Heart right ventricle (tissue), 16 donors: ENCODE measurements at regions not wholly inside any gene's neighbourhood (a gene's known extent, or its start where the extent isn't known, plus 50 kb on each side); places are given as distances from the start of the nearest gene placed in this dataset.

ENCODE experiments used
- ATAC-seq, 8 donors: fragments of 200-7000 bp; cut with Tn5 transposase; one replicate each; pipeline ENCODE4 v1.9.1; 2020; ENCODE audit warnings: mild to moderate bottlenecking in 8 of 8, moderate library complexity in 8 of 8, moderate number of reproducible peaks in 1 of 8
- DNase-seq, 2 donors: peaks; one replicate each; pipeline ENCODE4 v3.0.0-alpha.2; 2020
- H3K27ac ChIP-seq, 10 donors: fragments of 200-600 bp; sonication (generic) in 2 of 10; one replicate each; pipeline versions ENCODE4 v1.5.0 to v1.8.0; 2020 to 2022; ENCODE audit warnings: mild to moderate bottlenecking in 3 of 10
- H3K27me3 ChIP-seq, 7 donors: fragments of 200-600 bp; one replicate each; pipeline ENCODE4 v1.8.0; 2021 to 2022; ENCODE audit warnings: mild to moderate bottlenecking in 2 of 7
- H3K36me3 ChIP-seq, 9 donors: fragments of 200-600 bp; sonication (generic) in 1 of 9; one replicate each; pipeline versions ENCODE4 v1.5.0 to v1.8.0; 2020 to 2022; ENCODE audit warnings: mild to moderate bottlenecking in 2 of 9
- H3K4me1 ChIP-seq, 9 donors: fragments of 200-600 bp; sonication (generic) in 1 of 9; one replicate each; pipeline versions ENCODE4 v1.5.0 to v1.8.0; 2020 to 2022; ENCODE audit warnings: mild to moderate bottlenecking in 4 of 9
- H3K4me3 ChIP-seq, 10 donors: fragments of 200-600 bp; sonication (generic) in 2 of 10; one replicate each; pipeline versions ENCODE4 v1.5.0 to v1.8.0; 2020 to 2022; ENCODE audit warnings: mild to moderate bottlenecking in 7 of 10, moderate library complexity in 2 of 10
- H3K9me3 ChIP-seq, 11 donors: fragments of 200-600 bp in 10 of 11; sonication (generic) in 2 of 11; one replicate each; pipeline versions ENCODE4 v1.5.0 to v1.8.0; 2013 to 2022; ENCODE audit warnings: mild to moderate bottlenecking in 2 of 11, control low read depth in 1 of 11, moderate library complexity in 1 of 11
- WGBS, 2 donors: extraction: QIAGEN DNeasy Blood & Tissue Kit; methylation state at CpG; one replicate each; pipeline ENCODE4 v1.1.7; 2013; ENCODE audit warnings: inconsistent platforms in 1 of 2; 5-methylcytosine and 5-hydroxymethylcytosine counted together
- intact Hi-C, 10 donors: fragments of 100-400 bp; cut with DNase I; formaldehyde crosslinking; loops; one replicate each; pipeline versions ENCODE4 v1.11.1 to v1.14.2; 2022
- TF ChIP-seq, protein P1 (sequence below), 9 donors: fragments of 200-600 bp; sonication (generic) in 2 of 9; IDR thresholded peaks; one replicate each; pipeline versions ENCODE4 v1.5.0 to v1.8.0; 2021 to 2022; ENCODE audit warnings: antibody characterized with exemption in 9 of 9, mild to moderate bottlenecking in 5 of 9, moderate library complexity in 1 of 9
- donor health status: Arrhythmogenic right ventricular cardiomyopathy.
- donor health status: ischemic (EF 13 %, LVEDD 7.1; RV severe dilation, severe dysfunction).
- donor health status: healthy with polysubstance abuse.
- donor health status: DM: no; HTN: yes; CAD: no.
- donor health status: DM: no; HTN: no; CAD: no.
- donor health status: ischemic (EF 25% LVEDD 6.9; RV normal size, moderate dysfunction).
- donor health status: ischemic (EF 25% LVEDD 5.7; RV mildly dilated, moderate dysfunction).
- donor health status: healthy.
- donor health status: DM: yes; HTN: yes; CAD: no.
- donor health status: Ischemic cardiomyopathy.
- donor health status: ischemic (EF 35%, LVEDD 5.7; RV mildly dilated, moderate dysfunction).
- donor health status: nonischemic (EF 11% LVEDD 7.7; RV severe dilation, severe dysfunction).
- donor health status: DM: yes; HTN: yes; CAD: no.
- donor health status: PGD.
- donor health status: ischemic (EF 29% LVEDD 5.4; RV normal size, mild dysfunction).
- donor health status: nonischemic (EF 23%, LVEDD 6.1; RV moderate dilation, normal function).

DNA sequence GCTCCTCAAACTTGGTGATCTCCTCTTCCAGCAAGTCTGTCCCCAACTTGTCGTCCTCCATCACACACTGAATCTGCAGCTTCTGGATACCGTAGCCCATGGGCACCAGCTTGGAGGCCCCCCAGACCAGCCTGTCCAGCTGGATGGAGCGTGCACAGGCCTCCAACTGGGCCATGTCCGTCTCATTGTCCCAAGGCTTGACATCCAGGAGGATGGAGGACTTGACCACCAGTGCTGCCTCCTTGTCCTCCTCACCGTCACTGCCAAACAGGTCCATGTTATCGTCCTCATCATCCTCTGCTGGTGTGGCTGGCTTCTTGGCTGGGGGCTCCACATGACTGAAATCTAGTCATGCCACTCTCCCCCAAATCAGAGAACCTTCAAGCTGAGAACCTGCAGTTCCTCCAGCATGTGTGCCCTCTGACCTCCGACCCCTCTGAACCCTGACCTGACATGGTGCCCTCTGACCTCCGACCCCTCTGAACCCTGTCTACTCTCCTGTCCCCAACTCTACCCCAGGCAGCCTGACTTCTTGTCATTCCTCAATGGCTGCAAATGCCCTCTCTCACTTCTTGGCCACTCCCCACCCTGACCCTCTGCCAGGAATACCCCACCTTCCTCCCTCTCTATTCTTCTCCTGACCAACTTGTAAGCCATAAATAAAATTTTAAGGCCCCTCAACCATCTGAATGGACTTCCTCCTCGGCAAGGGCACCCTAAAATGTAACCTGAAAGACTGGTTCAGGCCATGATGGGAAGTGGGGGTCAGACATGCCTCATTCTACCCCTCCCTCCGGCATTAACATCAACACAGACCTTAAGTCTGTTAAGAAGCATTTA is 275.7 kb upstream of the C1orf174 start:
- TF ChIP-seq, protein P1, sequence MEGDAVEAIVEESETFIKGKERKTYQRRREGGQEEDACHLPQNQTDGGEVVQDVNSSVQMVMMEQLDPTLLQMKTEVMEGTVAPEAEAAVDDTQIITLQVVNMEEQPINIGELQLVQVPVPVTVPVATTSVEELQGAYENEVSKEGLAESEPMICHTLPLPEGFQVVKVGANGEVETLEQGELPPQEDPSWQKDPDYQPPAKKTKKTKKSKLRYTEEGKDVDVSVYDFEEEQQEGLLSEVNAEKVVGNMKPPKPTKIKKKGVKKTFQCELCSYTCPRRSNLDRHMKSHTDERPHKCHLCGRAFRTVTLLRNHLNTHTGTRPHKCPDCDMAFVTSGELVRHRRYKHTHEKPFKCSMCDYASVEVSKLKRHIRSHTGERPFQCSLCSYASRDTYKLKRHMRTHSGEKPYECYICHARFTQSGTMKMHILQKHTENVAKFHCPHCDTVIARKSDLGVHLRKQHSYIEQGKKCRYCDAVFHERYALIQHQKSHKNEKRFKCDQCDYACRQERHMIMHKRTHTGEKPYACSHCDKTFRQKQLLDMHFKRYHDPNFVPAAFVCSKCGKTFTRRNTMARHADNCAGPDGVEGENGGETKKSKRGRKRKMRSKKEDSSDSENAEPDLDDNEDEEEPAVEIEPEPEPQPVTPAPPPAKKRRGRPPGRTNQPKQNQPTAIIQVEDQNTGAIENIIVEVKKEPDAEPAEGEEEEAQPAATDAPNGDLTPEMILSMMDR (IDR thresholded peaks at IDR 0.05): no peak
- intact Hi-C loops: no loop called here
- H3K27me3 ChIP-seq: peaks cover 0 to 40% (median 6%) of the 10 kb centered on the region in 7 donors
- no peak overlapping the region for H3K27ac ChIP-seq
- WGBS, 2 donors: 78 to 80% methylated on average over 10 of the region's 10 CpGs
- H3K4me3 ChIP-seq: no peak overlapping the region
- no peaks in the 10 kb centered on the region for H3K36me3 ChIP-seq
- H3K9me3 ChIP-seq: no peaks in the 10 kb centered on the region
- DNase-seq (no peak), ATAC-seq (no peak)
- no peaks in the 10 kb centered on the region for H3K4me1 ChIP-seq

- no peak overlapping the region for H3K27ac ChIP-seq
- DNase-seq (no peak), ATAC-seq (no peak)
- no peaks in the 10 kb centered on the region for H3K9me3 ChIP-seq
- peaks cover 0 to 38% (median 7%) of the 10 kb centered on the region in 7 donors for H3K27me3 ChIP-seq
- intact Hi-C loops: no loop called here
- 80 to 84% methylated on average over 3 of the region's 3 CpGs for WGBS, 2 donors
- no peaks in the 10 kb centered on the region for H3K4me1 ChIP-seq
- no peaks in the 10 kb centered on the region for H3K36me3 ChIP-seq
- TF ChIP-seq, protein P1 (IDR thresholded peaks at IDR 0.05): no peak
- no peak overlapping the region for H3K4me3 ChIP-seq
These were observed 276.8 kb upstream of the C1orf174 start for GRCh38 chr1:4176841-4177240.

GRCh38 chr1:4177425-4178150 is 277.5 kb upstream of the C1orf174 start:
- Histone ChIP-seq H3K27me3 (peaks cover 0 to 32% (median 12%) of the 10 kb centered on the region in 7 donors), H3K36me3 (no peaks in the 10 kb centered on the region), H3K4me1 (no peaks in the 10 kb centered on the region), H3K4me3 (no peak overlapping the region), H3K27ac (no peak overlapping the region), H3K9me3 (no peaks in the 10 kb centered on the region)
- WGBS, 2 donors: 67 to 71% methylated on average over 21 of the region's 21 CpGs
- DNase-seq (no peak), ATAC-seq (no peak)
- intact Hi-C loops: no loop called here
- TF ChIP-seq, protein P1 (IDR thresholded peaks at IDR 0.05): no peak

- H3K4me1 ChIP-seq: no peaks in the 10 kb centered on the region
- no peaks in the 10 kb centered on the region for H3K36me3 ChIP-seq
- peaks cover 0 to 22% (median 11%) of the 10 kb centered on the region in 7 donors for H3K27me3 ChIP-seq
- ATAC-seq (no peak), DNase-seq (no peak)
- intact Hi-C loops: no loop called here
- no peaks in the 10 kb centered on the region for H3K9me3 ChIP-seq
- H3K27ac ChIP-seq: no peak overlapping the region
- WGBS, 2 donors: 74 to 82% methylated on average over 11 of the region's 11 CpGs
- H3K4me3 ChIP-seq: no peak overlapping the region
- TF ChIP-seq, protein P1 (IDR thresholded peaks at IDR 0.05): no peak
These were observed 278.5 kb upstream of the C1orf174 start for GRCh38 chr1:4178501-4179113.
